ENCODE measurements at regions not wholly inside any gene's neighbourhood (a gene's known extent, or its start where the extent isn't known, plus 50 kb on each side); places are given as distances from the start of the nearest gene placed in this dataset.

GRCh38 chr14:87851190-87851589 is 141.8 kb downstream of the GALC start:
- H3K4me1 ChIP-seq (ENCODE audit: control insufficient read depth in 1 of 2, insufficient read depth in 2 of 2, low read length in 2 of 2) = no peaks in the 10 kb centered on the region
- no peaks in the 10 kb centered on the region for H3K27me3 ChIP-seq (ENCODE audit: low read depth, low read length)
- no peak overlapping the region for H3K4me3 ChIP-seq (ENCODE audit: low read depth in 1 of 2, low read length in 2 of 2)
- H3K36me3 ChIP-seq (ENCODE audit: control insufficient read depth in 1 of 2, insufficient read depth in 2 of 2, low read length in 2 of 2) = no peaks in the 10 kb centered on the region
- no peaks in the 10 kb centered on the region for H3K9me3 ChIP-seq (ENCODE audit: control insufficient read depth in 1 of 2, low read length in 2 of 2)
- H3K27ac ChIP-seq (ENCODE audit: low read length) = no peak overlapping the region

- Histone ChIP-seq H3K9me3 (ENCODE audit: control insufficient read depth in 1 of 2, low read length in 2 of 2) (no peaks in the 10 kb centered on the region), H3K4me1 (ENCODE audit: control insufficient read depth in 1 of 2, insufficient read depth in 2 of 2, low read length in 2 of 2) (no peaks in the 10 kb centered on the region), H3K27ac (ENCODE audit: low read length) (no peak overlapping the region), H3K36me3 (ENCODE audit: control insufficient read depth in 1 of 2, insufficient read depth in 2 of 2, low read length in 2 of 2) (no peaks in the 10 kb centered on the region), H3K27me3 (ENCODE audit: low read depth, low read length) (no peaks in the 10 kb centered on the region), H3K4me3 (ENCODE audit: low read depth in 1 of 2, low read length in 2 of 2) (no peak overlapping the region)
Observed at GRCh38 chr14:87847216-87847755, 145.7 kb downstream of the GALC start.

- no peaks in the 10 kb centered on the region for H3K36me3 ChIP-seq (ENCODE audit: control insufficient read depth in 1 of 2, insufficient read depth in 2 of 2, low read length in 2 of 2)
- H3K27me3 ChIP-seq (ENCODE audit: low read depth, low read length) = no peaks in the 10 kb centered on the region
- no peaks in the 10 kb centered on the region for H3K9me3 ChIP-seq (ENCODE audit: control insufficient read depth in 1 of 2, low read length in 2 of 2)
- H3K27ac ChIP-seq (ENCODE audit: low read length) = no peak overlapping the region
- H3K4me1 ChIP-seq (ENCODE audit: control insufficient read depth in 1 of 2, insufficient read depth in 2 of 2, low read length in 2 of 2) = no peaks in the 10 kb centered on the region
- H3K4me3 ChIP-seq (ENCODE audit: low read depth in 1 of 2, low read length in 2 of 2) = no peak overlapping the region
Observed at GRCh38 chr14:87840906-87841305, 152.1 kb downstream of the GALC start.

- no peaks in the 10 kb centered on the region for H3K9me3 ChIP-seq (ENCODE audit: control insufficient read depth in 1 of 2, low read length in 2 of 2)
- no peaks in the 10 kb centered on the region for H3K36me3 ChIP-seq (ENCODE audit: control insufficient read depth in 1 of 2, insufficient read depth in 2 of 2, low read length in 2 of 2)
- no peaks in the 10 kb centered on the region for H3K27me3 ChIP-seq (ENCODE audit: low read depth, low read length)
- H3K4me3 ChIP-seq (ENCODE audit: low read depth in 1 of 2, low read length in 2 of 2) = no peak overlapping the region
- H3K4me1 ChIP-seq (ENCODE audit: control insufficient read depth in 1 of 2, insufficient read depth in 2 of 2, low read length in 2 of 2) = no peaks in the 10 kb centered on the region
- no peak overlapping the region for H3K27ac ChIP-seq (ENCODE audit: low read length)
Observed at GRCh38 chr14:87838931-87839330, 154.1 kb downstream of the GALC start.

GRCh38 chr14:87837296-87837695 is 155.7 kb downstream of the GALC start:
- Histone ChIP-seq H3K27ac (ENCODE audit: low read length) (no peak overlapping the region), H3K4me3 (ENCODE audit: low read depth in 1 of 2, low read length in 2 of 2) (no peak overlapping the region), H3K36me3 (ENCODE audit: control insufficient read depth in 1 of 2, insufficient read depth in 2 of 2, low read length in 2 of 2) (no peaks in the 10 kb centered on the region), H3K4me1 (ENCODE audit: control insufficient read depth in 1 of 2, insufficient read depth in 2 of 2, low read length in 2 of 2) (no peaks in the 10 kb centered on the region), H3K27me3 (ENCODE audit: low read depth, low read length) (no peaks in the 10 kb centered on the region), H3K9me3 (ENCODE audit: control insufficient read depth in 1 of 2, low read length in 2 of 2) (no peaks in the 10 kb centered on the region)

- Histone ChIP-seq H3K4me3 (ENCODE audit: low read depth in 1 of 2, low read length in 2 of 2) (no peak overlapping the region), H3K27me3 (ENCODE audit: low read depth, low read length) (no peaks in the 10 kb centered on the region), H3K27ac (ENCODE audit: low read length) (no peak overlapping the region), H3K9me3 (ENCODE audit: control insufficient read depth in 1 of 2, low read length in 2 of 2) (no peaks in the 10 kb centered on the region), H3K36me3 (ENCODE audit: control insufficient read depth in 1 of 2, insufficient read depth in 2 of 2, low read length in 2 of 2) (no peaks in the 10 kb centered on the region), H3K4me1 (ENCODE audit: control insufficient read depth in 1 of 2, insufficient read depth in 2 of 2, low read length in 2 of 2) (no peaks in the 10 kb centered on the region)
Observed at GRCh38 chr14:87834594-87834993, 158.4 kb downstream of the GALC start.

- Histone ChIP-seq H3K9me3 (ENCODE audit: control insufficient read depth in 1 of 2, low read length in 2 of 2) (no peaks in the 10 kb centered on the region), H3K36me3 (ENCODE audit: control insufficient read depth in 1 of 2, insufficient read depth in 2 of 2, low read length in 2 of 2) (no peaks in the 10 kb centered on the region)
Observed at GRCh38 chr14:87833026-87833425, 160.0 kb downstream of the GALC start.

GRCh38 chr14:87830443-87831096 is 162.4 kb downstream of the GALC start:
- Histone ChIP-seq H3K27me3 (ENCODE audit: low read depth, low read length) (no peaks in the 10 kb centered on the region), H3K27ac (ENCODE audit: low read length) (no peak overlapping the region), H3K36me3 (ENCODE audit: control insufficient read depth in 1 of 2, insufficient read depth in 2 of 2, low read length in 2 of 2) (no peaks in the 10 kb centered on the region), H3K9me3 (ENCODE audit: control insufficient read depth in 1 of 2, low read length in 2 of 2) (no peaks in the 10 kb centered on the region), H3K4me1 (ENCODE audit: control insufficient read depth in 1 of 2, insufficient read depth in 2 of 2, low read length in 2 of 2) (no peaks in the 10 kb centered on the region), H3K4me3 (ENCODE audit: low read depth in 1 of 2, low read length in 2 of 2) (no peak overlapping the region)

More at GRCh38 chr14:87833026-87833425, 160.0 kb downstream of the GALC start:
- Histone ChIP-seq H3K27ac (ENCODE audit: low read length) (no peak overlapping the region), H3K4me1 (ENCODE audit: control insufficient read depth in 1 of 2, insufficient read depth in 2 of 2, low read length in 2 of 2) (no peaks in the 10 kb centered on the region), H3K27me3 (ENCODE audit: low read depth, low read length) (no peaks in the 10 kb centered on the region), H3K4me3 (ENCODE audit: low read depth in 1 of 2, low read length in 2 of 2) (no peak overlapping the region)

GRCh38 chr14:87829543-87829942 is 163.4 kb downstream of the GALC start:
- no peak overlapping the region for H3K27ac ChIP-seq (ENCODE audit: low read length)
- H3K4me3 ChIP-seq (ENCODE audit: low read depth in 1 of 2, low read length in 2 of 2) = no peak overlapping the region
- H3K4me1 ChIP-seq (ENCODE audit: control insufficient read depth in 1 of 2, insufficient read depth in 2 of 2, low read length in 2 of 2) = no peaks in the 10 kb centered on the region
- no peaks in the 10 kb centered on the region for H3K36me3 ChIP-seq (ENCODE audit: control insufficient read depth in 1 of 2, insufficient read depth in 2 of 2, low read length in 2 of 2)
- no peaks in the 10 kb centered on the region for H3K27me3 ChIP-seq (ENCODE audit: low read depth, low read length)
- no peaks in the 10 kb centered on the region for H3K9me3 ChIP-seq (ENCODE audit: control insufficient read depth in 1 of 2, low read length in 2 of 2)

- Histone ChIP-seq H3K36me3 (ENCODE audit: control insufficient read depth in 1 of 2, insufficient read depth in 2 of 2, low read length in 2 of 2) (no peaks in the 10 kb centered on the region), H3K4me1 (ENCODE audit: control insufficient read depth in 1 of 2, insufficient read depth in 2 of 2, low read length in 2 of 2) (no peaks in the 10 kb centered on the region), H3K4me3 (ENCODE audit: low read depth in 1 of 2, low read length in 2 of 2) (no peak overlapping the region), H3K9me3 (ENCODE audit: control insufficient read depth in 1 of 2, low read length in 2 of 2) (no peaks in the 10 kb centered on the region), H3K27ac (ENCODE audit: low read length) (no peak overlapping the region), H3K27me3 (ENCODE audit: low read depth, low read length) (no peaks in the 10 kb centered on the region)
Observed at GRCh38 chr14:87824266-87824665, 168.7 kb downstream of the GALC start.

- no peaks in the 10 kb centered on the region for H3K9me3 ChIP-seq (ENCODE audit: control insufficient read depth in 1 of 2, low read length in 2 of 2)
- H3K36me3 ChIP-seq (ENCODE audit: control insufficient read depth in 1 of 2, insufficient read depth in 2 of 2, low read length in 2 of 2) = no peaks in the 10 kb centered on the region
- no peak overlapping the region for H3K27ac ChIP-seq (ENCODE audit: low read length)
- no peak overlapping the region for H3K4me3 ChIP-seq (ENCODE audit: low read depth in 1 of 2, low read length in 2 of 2)
- no peaks in the 10 kb centered on the region for H3K4me1 ChIP-seq (ENCODE audit: control insufficient read depth in 1 of 2, insufficient read depth in 2 of 2, low read length in 2 of 2)
- H3K27me3 ChIP-seq (ENCODE audit: low read depth, low read length) = no peaks in the 10 kb centered on the region
Observed at GRCh38 chr14:87816416-87816815, 176.6 kb downstream of the GALC start.

- Histone ChIP-seq H3K4me3 (ENCODE audit: low read depth in 1 of 2, low read length in 2 of 2) (no peak overlapping the region), H3K27me3 (ENCODE audit: low read depth, low read length) (no peaks in the 10 kb centered on the region), H3K36me3 (ENCODE audit: control insufficient read depth in 1 of 2, insufficient read depth in 2 of 2, low read length in 2 of 2) (no peaks in the 10 kb centered on the region), H3K27ac (ENCODE audit: low read length) (no peak overlapping the region), H3K9me3 (ENCODE audit: control insufficient read depth in 1 of 2, low read length in 2 of 2) (no peaks in the 10 kb centered on the region), H3K4me1 (ENCODE audit: control insufficient read depth in 1 of 2, insufficient read depth in 2 of 2, low read length in 2 of 2) (no peaks in the 10 kb centered on the region)
Observed at GRCh38 chr14:87815121-87815520, 177.9 kb downstream of the GALC start.

All from muscle layer of duodenum (tissue), 2 donors.